CD14-positive monocyte (primary cell): ENCODE measurements at regions not wholly inside any gene's neighbourhood (a gene's known extent, or its start where the extent isn't known, plus 50 kb on each side); places are given as distances from the start of the nearest gene placed in this dataset.

Experiments
- DNase-seq, 3 donors: peaks; one replicate each; pipeline ENCODE4 v3.0.0-alpha.2; 2011 to 2022
- H2AFZ ChIP-seq: 2 replicates; pipeline ENCODE4 v1.6.0; 2012; ENCODE audit warnings: mild to moderate bottlenecking, low read depth, low read length, inconsistent platforms; ENCODE audit not compliant: insufficient read depth, poor library complexity, severe bottlenecking
- H3K27ac ChIP-seq, 2 donors: 1 replicate in 1 of 2; 2 replicates in 1 of 2; pipeline ENCODE4 v1.5.1; 2012 to 2013; ENCODE audit warnings: low read length in 2 of 2, control low read depth in 1 of 2, inconsistent platforms in 1 of 2, low read depth in 1 of 2, mild to moderate bottlenecking in 1 of 2
- H3K27me3 ChIP-seq, 2 donors: one replicate each; pipeline versions ENCODE4 v1.6.0 to v1.6.1; 2011 to 2013; ENCODE audit warnings: low read length in 2 of 2; ENCODE audit not compliant: control insufficient read depth in 2 of 2, insufficient read depth in 2 of 2
- H3K36me3 ChIP-seq, 2 donors: replicated peaks in 1 of 2; 1 replicate in 1 of 2; 2 replicates in 1 of 2; pipeline versions ENCODE4 v1.5.1 to v1.6.1; 2012 to 2013; ENCODE audit warnings: low read length in 2 of 2, control low read depth in 1 of 2, inconsistent platforms in 1 of 2, mild to moderate bottlenecking in 1 of 2; ENCODE audit not compliant: insufficient read depth in 2 of 2, control insufficient read depth in 1 of 2
- H3K4me1 ChIP-seq, 2 donors: 1 replicate in 1 of 2; 2 replicates in 1 of 2; pipeline versions ENCODE4 v1.5.1 to v1.6.1; 2012 to 2013; ENCODE audit warnings: low read length in 2 of 2, control low read depth in 1 of 2, inconsistent platforms in 1 of 2, mild to moderate bottlenecking in 1 of 2, moderate library complexity in 1 of 2; ENCODE audit not compliant: insufficient read depth in 2 of 2, control insufficient read depth in 1 of 2
- H3K4me2 ChIP-seq: replicated peaks from 2 replicates; pipeline ENCODE3; 2012; ENCODE audit warnings: low read length, moderate library complexity, mild to moderate bottlenecking; ENCODE audit not compliant: poor library complexity, severe bottlenecking; ENCODE audit errors: extremely low read depth
- H3K4me3 ChIP-seq, 3 experiments: fragments of 200-600 bp in 1 of 3; sonication (generic) in 1 of 3; replicated peaks in 1 of 3; 1 replicate in 2 of 3; 2 replicates in 1 of 3; pipeline ENCODE4 v1.5.1; 2011 to 2013; ENCODE audit warnings: low read length in 3 of 3, mild to moderate bottlenecking in 3 of 3, control low read depth in 2 of 3, low read depth in 2 of 3, inconsistent platforms in 1 of 3, moderate library complexity in 1 of 3
- H3K79me2 ChIP-seq: 2 replicates; pipeline ENCODE4 v1.6.0; 2012; ENCODE audit warnings: mild to moderate bottlenecking, control low read depth, inconsistent platforms, low read length, moderate library complexity; ENCODE audit not compliant: insufficient read depth
- H3K9ac ChIP-seq: 2 replicates; pipeline ENCODE4 v1.6.0; 2017; ENCODE audit warnings: low read length, mild to moderate bottlenecking; ENCODE audit not compliant: insufficient read depth, poor library complexity, severe bottlenecking
- H3K9me3 ChIP-seq, 2 donors: replicated peaks in 1 of 2; 1 replicate in 1 of 2; 2 replicates in 1 of 2; pipeline versions ENCODE4 v1.5.1 to v1.6.1; 2012 to 2013; ENCODE audit warnings: low read length in 2 of 2, control low read depth in 1 of 2; ENCODE audit not compliant: control insufficient read depth in 1 of 2, insufficient read depth in 1 of 2
- H4K20me1 ChIP-seq: 2 replicates; pipeline ENCODE4 v1.6.0; 2012; ENCODE audit warnings: mild to moderate bottlenecking, low read length, control low read depth, moderate library complexity; ENCODE audit not compliant: insufficient read depth
- H3K27ac Mint-ChIP-seq, 7 donors: one replicate each; pipeline ENCODE4 v1.8.0; 2020; ENCODE audit warnings: mild to moderate bottlenecking in 7 of 7, mixed read lengths in 7 of 7, moderate library complexity in 6 of 7, inconsistent platforms in 2 of 7
- H3K27me3 Mint-ChIP-seq, 3 donors: one replicate each; pipeline ENCODE4 v1.8.0; 2021 to 2022; ENCODE audit warnings: low read depth in 3 of 3, mild to moderate bottlenecking in 3 of 3, mixed read lengths in 3 of 3, moderate library complexity in 3 of 3, inconsistent platforms in 1 of 3
- H3K36me3 Mint-ChIP-seq, 2 donors: one replicate each; pipeline ENCODE4 v1.8.0; 2020; ENCODE audit warnings: mixed read lengths in 2 of 2, inconsistent platforms in 1 of 2, mild to moderate bottlenecking in 1 of 2
- H3K4me1 Mint-ChIP-seq: one replicate; pipeline ENCODE4 v1.8.0; 2020; ENCODE audit warnings: mild to moderate bottlenecking, mixed read lengths
- H3K4me3 Mint-ChIP-seq, 2 donors: one replicate each; pipeline ENCODE4 v1.8.0; 2020; ENCODE audit warnings: mild to moderate bottlenecking in 2 of 2, mixed read lengths in 2 of 2, moderate library complexity in 1 of 2
- H3K9me3 Mint-ChIP-seq, 7 donors: one replicate each; pipeline ENCODE4 v1.8.0; 2020 to 2022; ENCODE audit warnings: mixed read lengths in 7 of 7, mild to moderate bottlenecking in 6 of 7, moderate library complexity in 6 of 7, inconsistent platforms in 2 of 7
- WGBS: methylation state at CpG from one replicate; pipeline ENCODE4 v1.1.5; 2013; ENCODE audit warnings: missing lambda C conversion rate; ENCODE audit not compliant: insufficient coverage; 5-methylcytosine and 5-hydroxymethylcytosine counted together
- intact Hi-C, 2 donors: fragments of 100-400 bp; cut with micrococcal nuclease; formaldehyde crosslinking; loops; one replicate each; pipeline versions ENCODE4 v1.15.0 to v1.15.1; 2023
- TF ChIP-seq, protein P1 (sequence below): fragments of 200-600 bp; IDR thresholded peaks from one replicate; pipeline ENCODE4 v1.8.0; 2022; ENCODE audit warnings: antibody characterized with exemption, mild to moderate bottlenecking

DNA sequence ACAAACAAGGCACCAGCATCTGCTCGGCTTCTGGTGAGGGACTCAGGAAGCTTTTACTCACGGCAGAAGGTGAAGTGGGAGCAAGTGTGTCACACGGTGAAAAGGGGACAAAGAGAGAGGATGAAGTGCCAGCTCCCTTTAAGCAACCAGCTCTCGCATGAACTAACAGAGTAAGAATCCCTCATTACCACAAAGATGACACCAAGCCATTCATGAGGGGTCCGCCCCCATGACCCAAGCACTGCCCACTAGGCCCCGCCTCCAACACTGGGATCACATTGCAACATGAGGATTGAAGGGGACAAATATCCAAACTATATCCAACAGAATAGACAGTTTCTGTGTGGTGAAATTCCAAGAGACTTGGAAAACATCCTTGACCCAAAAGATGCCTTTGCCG lies 198.2 kb upstream of the POU2AF2 start:
- TF ChIP-seq, protein P1, sequence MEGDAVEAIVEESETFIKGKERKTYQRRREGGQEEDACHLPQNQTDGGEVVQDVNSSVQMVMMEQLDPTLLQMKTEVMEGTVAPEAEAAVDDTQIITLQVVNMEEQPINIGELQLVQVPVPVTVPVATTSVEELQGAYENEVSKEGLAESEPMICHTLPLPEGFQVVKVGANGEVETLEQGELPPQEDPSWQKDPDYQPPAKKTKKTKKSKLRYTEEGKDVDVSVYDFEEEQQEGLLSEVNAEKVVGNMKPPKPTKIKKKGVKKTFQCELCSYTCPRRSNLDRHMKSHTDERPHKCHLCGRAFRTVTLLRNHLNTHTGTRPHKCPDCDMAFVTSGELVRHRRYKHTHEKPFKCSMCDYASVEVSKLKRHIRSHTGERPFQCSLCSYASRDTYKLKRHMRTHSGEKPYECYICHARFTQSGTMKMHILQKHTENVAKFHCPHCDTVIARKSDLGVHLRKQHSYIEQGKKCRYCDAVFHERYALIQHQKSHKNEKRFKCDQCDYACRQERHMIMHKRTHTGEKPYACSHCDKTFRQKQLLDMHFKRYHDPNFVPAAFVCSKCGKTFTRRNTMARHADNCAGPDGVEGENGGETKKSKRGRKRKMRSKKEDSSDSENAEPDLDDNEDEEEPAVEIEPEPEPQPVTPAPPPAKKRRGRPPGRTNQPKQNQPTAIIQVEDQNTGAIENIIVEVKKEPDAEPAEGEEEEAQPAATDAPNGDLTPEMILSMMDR, result no peak
- H3K4me1 ChIP-seq, result peaks cover 6% of the 10 kb centered on the region in 2 donors
- no peak overlapping the region for H3K4me2 ChIP-seq
- H4K20me1 ChIP-seq, result no peaks in the 10 kb centered on the region
- no peaks in the 10 kb centered on the region for H3K36me3 Mint-ChIP-seq
- H3K27ac Mint-ChIP-seq, result no peak overlapping the region
- H3K27me3 ChIP-seq, result no peaks in the 10 kb centered on the region
- H3K27ac ChIP-seq, result no peak overlapping the region
- no peak overlapping the region for H3K9ac ChIP-seq
- H3K4me3 Mint-ChIP-seq, result no peak overlapping the region
- peaks cover 0 to 4% (median 3%) of the 10 kb centered on the region in 3 donors for H3K27me3 Mint-ChIP-seq
- no peak overlapping the region for H2AFZ ChIP-seq
- H3K36me3 ChIP-seq, result no peaks in the 10 kb centered on the region
- no peaks in the 10 kb centered on the region for H3K79me2 ChIP-seq
- peaks cover 0 to 5% (median 2%) of the 10 kb centered on the region in 7 donors for H3K9me3 Mint-ChIP-seq
- H3K4me1 Mint-ChIP-seq, result peaks cover 10% of the 10 kb centered on the region
- no peaks in the 10 kb centered on the region for H3K9me3 ChIP-seq
- DNase-seq, result no peak
- intact Hi-C loops, result no loop called here
- no peak overlapping the region for H3K4me3 ChIP-seq
- 100% methylated on average over 1 of the region's 7 CpGs for WGBS

DNA sequence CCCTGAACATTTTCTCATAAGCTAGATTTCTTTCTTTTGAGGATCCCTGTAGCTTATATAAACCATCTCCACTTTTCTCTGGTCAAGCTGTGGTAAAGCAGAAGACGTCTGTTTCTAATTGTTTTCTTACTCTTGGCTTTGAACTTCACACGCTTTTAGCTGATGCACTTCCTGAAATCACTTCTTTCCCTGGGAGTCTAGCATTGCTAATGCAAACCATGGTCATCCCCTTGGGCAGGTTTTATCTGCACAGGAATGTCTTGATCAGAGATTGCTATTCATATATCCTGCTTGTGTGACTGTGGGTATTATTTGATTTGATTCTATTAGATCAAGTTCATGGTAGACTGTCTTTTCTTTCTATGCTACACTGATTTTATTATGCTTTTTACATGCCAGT lies 199.2 kb upstream of the POU2AF2 start:
- peaks cover 0 to 5% (median 2%) of the 10 kb centered on the region in 7 donors for H3K9me3 Mint-ChIP-seq
- Histone ChIP-seq H3K36me3 (no peaks in the 10 kb centered on the region), H3K4me1 (peaks cover 6% of the 10 kb centered on the region in 2 donors), H3K27me3 (no peaks in the 10 kb centered on the region), H3K9ac (no peak overlapping the region), H3K4me2 (no peak overlapping the region), H3K4me3 (no peak overlapping the region), H3K79me2 (no peaks in the 10 kb centered on the region), H3K27ac (no peak overlapping the region), H3K9me3 (no peaks in the 10 kb centered on the region), H4K20me1 (no peaks in the 10 kb centered on the region), H2AFZ (no peak overlapping the region)
- no peak for DNase-seq
- no peak overlapping the region for H3K27ac Mint-ChIP-seq
- peaks cover 10% of the 10 kb centered on the region for H3K4me1 Mint-ChIP-seq
- H3K4me3 Mint-ChIP-seq, result no peak overlapping the region
- intact Hi-C loops, result no loop called here
- peaks cover 0 to 4% (median 3%) of the 10 kb centered on the region in 3 donors for H3K27me3 Mint-ChIP-seq
- TF ChIP-seq, protein P1, result no peak
- no peaks in the 10 kb centered on the region for H3K36me3 Mint-ChIP-seq
- 0% methylated on average over 1 of the region's 2 CpGs for WGBS
